Calu3 (cell line): ENCODE measurements at regions not wholly inside any gene's neighbourhood (a gene's known extent, or its start where the extent isn't known, plus 50 kb on each side); places are given as distances from the start of the nearest gene placed in this dataset.

Experiments used
- BruUV-seq: library from RNA; stranded (reverse); fragments of 400-500 nt; replicated peaks from 2 replicates; lab custom pipeline; 2021; lab: Mats Ljungman, UMichigan
- CTCF ChIA-PET: fragments of 300-600 bp; sonication (Branson Sonifier 250); formaldehyde crosslinking; loops from one replicate; lab custom pipeline; 2022; ENCODE audit warnings: antibody characterized with exemption; lab: Charles Lee
- DNase-seq: peaks from one replicate; pipeline ENCODE4 v3.0.0; 2022
- H3K27ac Mint-ChIP-seq: one replicate; pipeline ENCODE4 v1.8.0; 2022; ENCODE audit warnings: mixed read lengths; ENCODE audit not compliant: unreplicated experiment
- H3K27me3 Mint-ChIP-seq: one replicate; pipeline ENCODE4 v1.8.0; 2022; ENCODE audit warnings: mixed read lengths; ENCODE audit not compliant: unreplicated experiment
- H3K36me3 Mint-ChIP-seq: one replicate; pipeline ENCODE4 v1.8.0; 2022; ENCODE audit warnings: mild to moderate bottlenecking, moderate library complexity, mixed read lengths; ENCODE audit not compliant: insufficient read depth, unreplicated experiment
- H3K4me1 Mint-ChIP-seq: one replicate; pipeline ENCODE4 v1.8.0; 2022; ENCODE audit warnings: mild to moderate bottlenecking, low read depth, mixed read lengths; ENCODE audit not compliant: unreplicated experiment
- H3K4me3 Mint-ChIP-seq: one replicate; pipeline ENCODE4 v1.8.0; 2022; ENCODE audit warnings: mild to moderate bottlenecking, low read depth, moderate library complexity, mixed read lengths; ENCODE audit not compliant: unreplicated experiment
- H3K9me3 Mint-ChIP-seq: one replicate; pipeline ENCODE4 v1.8.0; 2022; ENCODE audit warnings: low read depth, mixed read lengths; ENCODE audit not compliant: unreplicated experiment
- CTCF ChIP-seq: fragments of 200-600 bp; IDR thresholded peaks from one replicate; pipeline ENCODE4 v1.8.0; 2022; ENCODE audit warnings: antibody characterized with exemption; ENCODE audit not compliant: unreplicated experiment
- intact Hi-C: fragments of 100-400 bp; cut with micrococcal nuclease; formaldehyde crosslinking; loops from one replicate; pipeline ENCODE4 v1.10.0; 2022; ENCODE audit not compliant: unreplicated experiment

GRCh38 chr18:46419391-46420141 is 237.5 kb downstream of the LOXHD1 start:
- no peak for DNase-seq
- CTCF ChIA-PET = no interaction called here
- TF ChIP-seq CTCF = no peak
- Mint-ChIP-seq H3K27ac (no peak overlapping the region), H3K36me3 (no peaks in the 10 kb centered on the region), H3K4me1 (no peaks in the 10 kb centered on the region), H3K9me3 (no peaks in the 10 kb centered on the region), H3K27me3 (peaks cover 14% of the 10 kb centered on the region), H3K4me3 (no peak overlapping the region)
- no TSS peak for BruUV-seq
- intact Hi-C loops = no loop called here

GRCh38 chr18:46421973-46422551 is 235.0 kb downstream of the LOXHD1 start:
- no peak overlapping the region for H3K27ac Mint-ChIP-seq
- no peak for DNase-seq
- no peaks in the 10 kb centered on the region for H3K4me1 Mint-ChIP-seq
- CTCF ChIA-PET = interaction anchor here (0.6 kb wide), 1 partner anchor 152 kb away, joined by 5 read pairs; no protein-coding TSS in a partner anchor
- TF ChIP-seq CTCF = no peak
- no peak overlapping the region for H3K4me3 Mint-ChIP-seq
- no peaks in the 10 kb centered on the region for H3K9me3 Mint-ChIP-seq
- intact Hi-C loops = no loop called here
- no TSS peak for BruUV-seq
- H3K27me3 Mint-ChIP-seq = peaks cover 32% of the 10 kb centered on the region
- H3K36me3 Mint-ChIP-seq = peaks cover 4% of the 10 kb centered on the region

GRCh38 chr18:46422552-46423055 is 234.4 kb downstream of the LOXHD1 start:
- Mint-ChIP-seq H3K27me3 (peaks cover 37% of the 10 kb centered on the region), H3K4me3 (no peak overlapping the region), H3K4me1 (no peaks in the 10 kb centered on the region), H3K27ac (no peak overlapping the region), H3K36me3 (peaks cover 4% of the 10 kb centered on the region), H3K9me3 (no peaks in the 10 kb centered on the region)
- CTCF ChIA-PET = interaction anchor here (0.6 kb wide), 1 partner anchor 152 kb away, joined by 5 read pairs; no protein-coding TSS in a partner anchor
- intact Hi-C loops = no loop called here
- TF ChIP-seq CTCF = no peak
- BruUV-seq = no TSS peak
- no peak for DNase-seq

GRCh38 chr18:46423226-46423805 is 233.7 kb downstream of the LOXHD1 start:
- Mint-ChIP-seq H3K36me3 (peaks cover 4% of the 10 kb centered on the region), H3K9me3 (no peaks in the 10 kb centered on the region), H3K4me1 (no peaks in the 10 kb centered on the region), H3K27me3 (peaks cover 44% of the 10 kb centered on the region), H3K4me3 (no peak overlapping the region), H3K27ac (no peak overlapping the region)
- DNase-seq = no peak
- no peak for TF ChIP-seq CTCF
- CTCF ChIA-PET = no interaction called here
- intact Hi-C loops = no loop called here
- no TSS peak for BruUV-seq
